ENCODE measurements at regions not wholly inside any gene's neighbourhood (a gene's known extent, or its start where the extent isn't known, plus 50 kb on each side); places are given as distances from the start of the nearest gene placed in this dataset.

DNA sequence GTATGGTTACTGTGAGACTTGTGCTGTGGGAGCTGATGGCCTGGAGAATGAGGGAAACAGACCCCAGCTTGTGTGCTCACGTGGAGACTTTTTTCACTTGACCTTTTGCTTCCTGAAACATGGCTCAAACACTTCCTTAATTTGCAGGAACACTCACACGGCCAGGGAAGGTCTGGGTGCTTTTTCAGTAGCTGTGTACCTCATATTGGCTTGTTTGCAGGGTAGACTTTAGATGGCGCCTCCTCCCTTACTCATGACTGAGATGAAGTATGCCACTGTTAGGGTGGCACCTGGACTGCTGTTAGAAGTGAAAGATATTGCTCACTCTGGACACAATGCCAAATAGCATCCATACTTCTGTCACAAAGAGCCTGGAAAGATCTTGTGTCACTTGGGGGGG lies 75.7 kb upstream of the WDR1 start:
- no peak for DNase-seq
- Histone ChIP-seq H3K36me3 (replicated peaks; ENCODE audit: control insufficient read depth, insufficient read depth, low read length) (no peaks in the 10 kb centered on the region), H3K4me3 (ENCODE audit: insufficient read depth, low read depth, low read length) (no peak overlapping the region), H3K27me3 (ENCODE audit: control insufficient read depth, insufficient read depth, low read length) (no peaks in the 10 kb centered on the region)

GRCh38 chr4:10188400-10189004 lies 71.9 kb upstream of the WDR1 start:
- Histone ChIP-seq H3K4me3 (ENCODE audit: insufficient read depth, low read depth, low read length) (no peak overlapping the region), H3K36me3 (replicated peaks; ENCODE audit: control insufficient read depth, insufficient read depth, low read length) (no peaks in the 10 kb centered on the region), H3K27me3 (ENCODE audit: control insufficient read depth, insufficient read depth, low read length) (no peaks in the 10 kb centered on the region)
- no peak for DNase-seq

- Histone ChIP-seq H3K27me3 (ENCODE audit: control insufficient read depth, insufficient read depth, low read length) (no peaks in the 10 kb centered on the region), H3K36me3 (replicated peaks; ENCODE audit: control insufficient read depth, insufficient read depth, low read length) (no peaks in the 10 kb centered on the region), H3K4me3 (ENCODE audit: insufficient read depth, low read depth, low read length) (no peak overlapping the region)
- no peak for DNase-seq
Measured at GRCh38 chr4:10186228-10187214, 69.9 kb upstream of the WDR1 start.

- no peak overlapping the region for H3K4me3 ChIP-seq (ENCODE audit: insufficient read depth, low read depth, low read length)
- no peak for DNase-seq
- H3K36me3 ChIP-seq (replicated peaks; ENCODE audit: control insufficient read depth, insufficient read depth, low read length) = no peaks in the 10 kb centered on the region
- no peaks in the 10 kb centered on the region for H3K27me3 ChIP-seq (ENCODE audit: control insufficient read depth, insufficient read depth, low read length)
Measured at GRCh38 chr4:10185518-10186227, 69.1 kb upstream of the WDR1 start.

DNA sequence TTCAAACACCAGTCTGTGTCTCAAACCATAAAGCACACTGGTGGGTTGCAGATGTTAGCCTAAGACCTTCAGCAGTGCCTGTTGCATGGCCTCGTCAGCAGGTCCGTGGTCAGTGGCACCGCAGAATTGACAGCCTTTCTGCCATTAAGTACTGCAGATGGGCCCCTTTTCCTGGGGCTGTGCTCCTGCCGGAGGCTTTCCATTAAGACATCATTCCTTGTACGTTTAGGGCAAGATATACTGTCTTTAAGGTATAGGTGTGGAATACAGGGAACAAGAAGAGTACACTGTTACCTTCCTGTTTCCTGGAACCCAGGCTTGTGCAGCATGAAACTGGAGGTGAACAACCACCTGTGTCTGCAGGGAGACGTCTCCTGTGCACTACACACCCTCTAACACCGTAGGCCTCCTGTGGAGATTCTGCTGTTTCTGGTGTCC lies 67.9 kb upstream of the WDR1 start:
- Histone ChIP-seq H3K27me3 (ENCODE audit: control insufficient read depth, insufficient read depth, low read length) (no peaks in the 10 kb centered on the region), H3K4me3 (ENCODE audit: insufficient read depth, low read depth, low read length) (no peak overlapping the region), H3K36me3 (replicated peaks; ENCODE audit: control insufficient read depth, insufficient read depth, low read length) (no peaks in the 10 kb centered on the region)
- no peak for DNase-seq

DNA sequence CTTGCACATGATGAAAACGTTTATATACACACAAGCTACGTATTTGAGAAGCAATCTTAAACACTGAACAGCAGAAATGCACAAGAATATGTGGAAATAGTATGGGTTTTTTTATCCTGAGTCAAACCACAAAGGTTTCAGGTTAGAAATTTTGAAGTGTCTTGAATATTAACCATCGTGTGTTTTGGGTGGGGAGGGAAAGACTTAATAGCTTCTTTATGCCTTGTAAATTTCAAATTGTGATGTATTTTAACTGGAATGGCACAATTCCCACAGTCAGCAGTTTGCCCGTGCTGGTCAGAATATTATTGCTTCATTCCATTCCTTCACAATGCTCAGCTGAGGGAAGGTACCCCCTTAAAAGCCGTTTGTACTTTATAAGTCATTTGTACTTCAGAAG lies 67.4 kb upstream of the WDR1 start:
- DNase-seq = no peak
- no peak overlapping the region for H3K4me3 ChIP-seq (ENCODE audit: insufficient read depth, low read depth, low read length)

DNA sequence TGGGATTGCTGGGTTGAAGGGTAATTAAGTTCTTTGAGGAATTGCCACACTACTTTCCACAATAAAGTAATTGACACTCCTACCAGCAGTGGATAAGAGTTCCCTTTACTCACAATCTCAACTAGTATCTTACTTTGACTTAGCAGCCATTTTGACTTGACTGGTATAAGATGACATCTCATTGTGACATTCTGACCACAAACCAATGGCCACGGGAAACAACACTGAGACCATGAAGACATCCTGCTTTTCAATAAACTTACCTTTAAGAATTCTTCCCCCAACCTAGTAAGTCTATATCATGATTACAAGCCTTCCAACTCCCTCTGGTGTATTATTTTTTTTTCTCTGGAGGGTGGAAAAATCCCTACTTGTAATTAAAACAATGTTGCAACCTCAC lies 66.9 kb upstream of the WDR1 start:
- Histone ChIP-seq H3K4me3 (ENCODE audit: insufficient read depth, low read depth, low read length) (no peak overlapping the region), H3K27me3 (ENCODE audit: control insufficient read depth, insufficient read depth, low read length) (no peaks in the 10 kb centered on the region), H3K36me3 (replicated peaks; ENCODE audit: control insufficient read depth, insufficient read depth, low read length) (no peaks in the 10 kb centered on the region)
- no peak for DNase-seq

More for the DNA sequence above, 67.4 kb upstream of the WDR1 start:
- no peaks in the 10 kb centered on the region for H3K27me3 ChIP-seq (ENCODE audit: control insufficient read depth, insufficient read depth, low read length)
- H3K36me3 ChIP-seq (replicated peaks; ENCODE audit: control insufficient read depth, insufficient read depth, low read length) = no peaks in the 10 kb centered on the region

GRCh38 chr4:10182446-10183424 lies 66.1 kb upstream of the WDR1 start:
- Histone ChIP-seq H3K27me3 (ENCODE audit: control insufficient read depth, insufficient read depth, low read length) (no peaks in the 10 kb centered on the region), H3K36me3 (replicated peaks; ENCODE audit: control insufficient read depth, insufficient read depth, low read length) (no peaks in the 10 kb centered on the region), H3K4me3 (ENCODE audit: insufficient read depth, low read depth, low read length) (no peak overlapping the region)
- no peak for DNase-seq

DNA sequence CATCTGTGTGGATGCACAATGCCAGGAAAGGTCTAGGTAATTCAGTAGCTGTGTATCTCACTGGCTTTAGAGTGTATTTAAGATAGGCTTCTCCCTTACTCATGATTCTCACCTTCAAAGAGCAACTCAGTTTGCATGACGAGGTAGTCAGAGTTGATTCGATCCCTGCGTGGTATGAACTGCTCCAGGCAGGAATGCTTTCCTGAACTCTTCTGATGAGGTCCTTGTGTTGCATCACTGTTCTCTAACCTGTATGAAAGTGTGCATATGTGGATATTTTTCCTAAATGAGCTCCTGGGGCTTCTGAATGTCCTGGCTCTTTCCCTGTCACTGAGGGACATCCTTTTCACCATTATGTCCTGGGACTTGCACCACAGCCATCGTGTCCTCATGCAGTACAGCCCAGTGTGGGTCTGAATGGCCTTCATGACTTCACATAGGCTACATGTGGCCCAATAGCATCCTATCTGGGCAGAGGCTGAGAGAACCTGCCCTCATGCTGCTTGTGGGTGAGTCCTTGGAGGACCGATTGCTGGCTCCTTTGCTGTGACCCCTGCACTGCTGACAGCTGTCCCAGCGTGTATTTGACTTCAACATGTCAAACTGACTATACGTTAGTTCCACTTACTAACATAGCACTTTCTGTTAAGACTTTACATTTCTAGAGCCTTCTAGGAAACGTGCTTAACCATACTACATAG lies 65.3 kb upstream of the WDR1 start:
- no peaks in the 10 kb centered on the region for H3K27me3 ChIP-seq (ENCODE audit: control insufficient read depth, insufficient read depth, low read length)
- no peak overlapping the region for H3K4me3 ChIP-seq (ENCODE audit: insufficient read depth, low read depth, low read length)
- H3K36me3 ChIP-seq (replicated peaks; ENCODE audit: control insufficient read depth, insufficient read depth, low read length) = no peaks in the 10 kb centered on the region
- DNase-seq = no peak

DNA sequence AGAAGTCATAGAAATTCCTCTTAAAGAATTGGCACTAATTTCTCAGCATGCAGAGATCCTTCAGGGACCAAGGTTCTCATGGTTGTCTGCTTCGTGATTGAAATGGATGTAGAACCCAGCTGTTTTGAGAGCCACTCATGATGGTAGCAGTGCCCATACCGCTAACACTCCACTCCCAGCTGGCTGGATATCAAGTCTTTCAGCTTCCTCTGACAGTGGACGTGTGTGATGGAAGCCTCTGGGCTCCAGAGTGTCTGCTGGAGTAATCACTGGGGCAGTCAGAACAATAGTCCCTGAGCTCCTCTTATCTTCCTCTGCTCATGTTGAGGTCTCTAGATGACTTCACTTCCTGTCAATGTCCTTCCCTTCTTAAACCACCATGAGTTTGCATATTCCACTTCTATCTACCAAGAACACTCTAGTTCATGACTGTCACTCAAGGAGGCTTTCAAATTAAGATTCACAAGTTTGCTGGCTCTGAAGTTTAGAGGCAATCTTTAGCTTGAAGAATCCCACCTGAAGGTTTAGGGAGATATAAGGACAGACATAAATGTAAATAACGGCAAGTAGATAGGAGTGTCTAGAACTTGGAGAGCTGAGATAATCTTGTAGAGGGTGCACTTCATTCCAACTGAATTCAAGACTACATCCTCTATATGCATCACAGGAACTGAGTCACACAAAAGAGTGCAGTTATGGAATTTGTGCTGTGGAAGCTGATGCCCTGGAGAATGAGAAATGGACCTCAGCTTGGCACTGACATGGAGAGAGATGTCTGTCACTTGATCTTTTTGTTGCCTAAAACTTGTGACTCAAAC lies 64.5 kb upstream of the WDR1 start:
- H3K27me3 ChIP-seq (ENCODE audit: control insufficient read depth, insufficient read depth, low read length) = no peaks in the 10 kb centered on the region
- no peak overlapping the region for H3K4me3 ChIP-seq (ENCODE audit: insufficient read depth, low read depth, low read length)
- no peak for DNase-seq
- no peaks in the 10 kb centered on the region for H3K36me3 ChIP-seq (replicated peaks; ENCODE audit: control insufficient read depth, insufficient read depth, low read length)

GRCh38 chr4:10180603-10180926 lies 64.0 kb upstream of the WDR1 start:
- no peak for DNase-seq
- H3K36me3 ChIP-seq (replicated peaks; ENCODE audit: control insufficient read depth, insufficient read depth, low read length) = no peaks in the 10 kb centered on the region
- H3K4me3 ChIP-seq (ENCODE audit: insufficient read depth, low read depth, low read length) = no peak overlapping the region
- H3K27me3 ChIP-seq (ENCODE audit: control insufficient read depth, insufficient read depth, low read length) = no peaks in the 10 kb centered on the region

DNA sequence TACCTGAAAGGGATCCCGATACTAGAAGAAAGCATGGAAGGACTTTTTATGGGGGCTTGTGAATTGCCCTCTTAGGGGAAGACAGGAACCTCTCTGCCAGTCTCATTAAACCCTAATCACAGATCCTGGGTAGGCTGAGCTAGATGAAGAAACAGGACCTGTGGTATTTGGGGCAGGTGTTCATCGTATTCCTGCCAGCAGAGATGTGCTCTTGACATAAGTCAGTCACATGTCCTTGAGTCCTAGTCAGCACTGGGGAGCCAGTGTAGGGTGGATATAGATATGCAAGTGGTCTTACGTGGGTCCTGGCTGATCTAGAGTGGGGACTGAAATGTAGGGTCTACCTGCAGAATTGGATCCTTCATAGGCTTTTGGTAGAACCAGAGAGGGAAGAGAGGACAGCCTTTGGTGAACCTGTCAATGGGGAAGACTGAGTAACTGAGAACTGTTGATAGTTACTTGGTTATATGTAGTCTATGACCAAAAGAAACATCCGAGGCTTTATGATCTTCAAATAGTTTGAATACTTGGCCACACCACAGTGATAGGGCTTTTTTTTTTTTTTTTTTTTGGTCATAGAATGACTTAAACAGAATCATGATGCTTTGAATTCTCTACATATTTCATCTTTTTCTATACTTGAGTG lies 63.5 kb upstream of the WDR1 start:
- Histone ChIP-seq H3K36me3 (replicated peaks; ENCODE audit: control insufficient read depth, insufficient read depth, low read length) (no peaks in the 10 kb centered on the region), H3K27me3 (ENCODE audit: control insufficient read depth, insufficient read depth, low read length) (no peaks in the 10 kb centered on the region), H3K4me3 (ENCODE audit: insufficient read depth, low read depth, low read length) (no peak overlapping the region)
- DNase-seq = no peak

- Histone ChIP-seq H3K36me3 (replicated peaks; ENCODE audit: control insufficient read depth, insufficient read depth, low read length) (no peaks in the 10 kb centered on the region), H3K4me3 (ENCODE audit: insufficient read depth, low read depth, low read length) (no peak overlapping the region), H3K27me3 (ENCODE audit: control insufficient read depth, insufficient read depth, low read length) (no peaks in the 10 kb centered on the region)
- DNase-seq = no peak
Measured at GRCh38 chr4:10178763-10179162, 62.2 kb upstream of the WDR1 start.

All from H7 (cell line).